ENCODE measurements at regions not wholly inside any gene's neighbourhood (a gene's known extent, or its start where the extent isn't known, plus 50 kb on each side); places are given as distances from the start of the nearest gene placed in this dataset.

- DNase-seq = no peak
- Histone ChIP-seq H3K9me3 (no peaks in the 10 kb centered on the region), H3K36me3 (no peaks in the 10 kb centered on the region), H3K27me3 (peaks cover 18 to 25% (median 23%) of the 10 kb centered on the region in 3 donors), H3K4me3 (no peak overlapping the region), H3K4me1 (no peaks in the 10 kb centered on the region), H3K27ac (no peak overlapping the region)
- in situ Hi-C loops (cut with MboI; ENCODE audit: low sequenced_read_pairs in 4 of 4) = no loop called here
- no peak for TF ChIP-seq POLR2A (IDR thresholded peaks at IDR 0.05)
- TF ChIP-seq, protein P1, sequence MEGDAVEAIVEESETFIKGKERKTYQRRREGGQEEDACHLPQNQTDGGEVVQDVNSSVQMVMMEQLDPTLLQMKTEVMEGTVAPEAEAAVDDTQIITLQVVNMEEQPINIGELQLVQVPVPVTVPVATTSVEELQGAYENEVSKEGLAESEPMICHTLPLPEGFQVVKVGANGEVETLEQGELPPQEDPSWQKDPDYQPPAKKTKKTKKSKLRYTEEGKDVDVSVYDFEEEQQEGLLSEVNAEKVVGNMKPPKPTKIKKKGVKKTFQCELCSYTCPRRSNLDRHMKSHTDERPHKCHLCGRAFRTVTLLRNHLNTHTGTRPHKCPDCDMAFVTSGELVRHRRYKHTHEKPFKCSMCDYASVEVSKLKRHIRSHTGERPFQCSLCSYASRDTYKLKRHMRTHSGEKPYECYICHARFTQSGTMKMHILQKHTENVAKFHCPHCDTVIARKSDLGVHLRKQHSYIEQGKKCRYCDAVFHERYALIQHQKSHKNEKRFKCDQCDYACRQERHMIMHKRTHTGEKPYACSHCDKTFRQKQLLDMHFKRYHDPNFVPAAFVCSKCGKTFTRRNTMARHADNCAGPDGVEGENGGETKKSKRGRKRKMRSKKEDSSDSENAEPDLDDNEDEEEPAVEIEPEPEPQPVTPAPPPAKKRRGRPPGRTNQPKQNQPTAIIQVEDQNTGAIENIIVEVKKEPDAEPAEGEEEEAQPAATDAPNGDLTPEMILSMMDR (IDR thresholded peaks at IDR 0.05 in 4 of 5, conservative IDR thresholded peaks at IDR 0.05 in 1 of 5) = no peak
- intact Hi-C loops (cut with DNase I; ENCODE audit: low total_unique reads) = no loop called here
- no peak for ATAC-seq
Observed at GRCh38 chr2:8453904-8454302, 228.0 kb upstream of the ID2 start.

GRCh38 chr2:8454797-8455196, 227.1 kb upstream of the ID2 start:
- DNase-seq = no peak
- Histone ChIP-seq H3K27me3 (peaks cover 18 to 25% (median 23%) of the 10 kb centered on the region in 3 donors), H3K4me3 (no peak overlapping the region), H3K36me3 (no peaks in the 10 kb centered on the region), H3K27ac (no peak overlapping the region), H3K9me3 (no peaks in the 10 kb centered on the region), H3K4me1 (no peaks in the 10 kb centered on the region)
- ATAC-seq = no peak
- TF ChIP-seq, protein P1 (IDR thresholded peaks at IDR 0.05 in 4 of 5, conservative IDR thresholded peaks at IDR 0.05 in 1 of 5) = no peak
- no peak for TF ChIP-seq POLR2A (IDR thresholded peaks at IDR 0.05)
- in situ Hi-C loops (cut with MboI; ENCODE audit: low sequenced_read_pairs in 4 of 4) (no loop called here), intact Hi-C loops (cut with DNase I; ENCODE audit: low total_unique reads) (no loop called here)

DNA sequence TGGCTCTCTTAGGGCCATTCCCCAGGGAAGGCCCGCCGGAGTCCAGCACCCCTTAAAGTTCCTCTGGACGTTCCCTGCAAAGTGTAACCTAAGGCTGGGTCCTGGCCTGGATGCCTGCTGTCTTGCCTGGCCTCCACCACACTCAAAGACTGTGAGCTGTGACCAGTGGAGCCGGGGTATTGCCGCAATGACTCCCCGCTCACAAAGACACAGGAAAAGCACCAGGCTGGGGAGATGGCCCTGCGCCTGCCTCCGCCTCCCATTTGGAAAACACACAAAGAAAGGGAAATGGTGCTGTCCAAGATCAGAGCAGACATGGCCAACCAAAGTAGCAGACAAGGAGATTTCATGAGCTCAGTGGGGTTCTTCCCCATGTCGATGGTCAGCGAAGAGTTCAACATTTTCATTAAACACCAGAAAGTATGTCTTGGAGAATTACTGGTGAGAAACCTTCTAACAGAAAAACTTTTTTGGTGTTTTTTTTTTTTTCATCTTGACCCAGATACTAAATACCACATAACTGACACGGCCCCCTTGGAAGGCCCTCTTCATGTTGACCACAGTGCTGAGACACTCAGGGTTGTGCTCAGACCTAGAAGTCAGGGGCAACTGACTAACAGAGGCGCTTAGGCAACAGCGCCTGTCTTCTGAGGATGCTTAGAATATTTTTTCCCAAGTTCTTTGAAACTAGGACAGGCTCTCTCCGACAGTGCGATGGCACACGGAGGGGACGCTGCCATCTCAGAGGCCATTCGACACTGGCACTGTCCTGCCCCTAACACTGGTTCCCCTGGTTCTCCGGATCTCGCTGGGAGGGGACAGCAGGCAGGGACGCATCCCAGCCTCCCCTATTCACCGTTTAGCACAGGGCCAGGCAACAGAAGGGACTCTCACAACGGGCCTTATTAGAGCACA, 226.4 kb upstream of the ID2 start:
- intact Hi-C loops (cut with DNase I; ENCODE audit: low total_unique reads) = no loop called here
- Histone ChIP-seq H3K27me3 (peaks cover 18 to 25% (median 23%) of the 10 kb centered on the region in 3 donors), H3K4me1 (no peaks in the 10 kb centered on the region), H3K27ac (no peak overlapping the region), H3K4me3 (no peak overlapping the region), H3K9me3 (no peaks in the 10 kb centered on the region), H3K36me3 (no peaks in the 10 kb centered on the region)
- ATAC-seq = no peak
- in situ Hi-C loops (cut with MboI; ENCODE audit: low sequenced_read_pairs in 4 of 4) = no loop called here
- TF ChIP-seq, protein P1 (IDR thresholded peaks at IDR 0.05 in 4 of 5, conservative IDR thresholded peaks at IDR 0.05 in 1 of 5) = no peak
- TF ChIP-seq POLR2A (IDR thresholded peaks at IDR 0.05) = no peak
- no peak for DNase-seq

DNA sequence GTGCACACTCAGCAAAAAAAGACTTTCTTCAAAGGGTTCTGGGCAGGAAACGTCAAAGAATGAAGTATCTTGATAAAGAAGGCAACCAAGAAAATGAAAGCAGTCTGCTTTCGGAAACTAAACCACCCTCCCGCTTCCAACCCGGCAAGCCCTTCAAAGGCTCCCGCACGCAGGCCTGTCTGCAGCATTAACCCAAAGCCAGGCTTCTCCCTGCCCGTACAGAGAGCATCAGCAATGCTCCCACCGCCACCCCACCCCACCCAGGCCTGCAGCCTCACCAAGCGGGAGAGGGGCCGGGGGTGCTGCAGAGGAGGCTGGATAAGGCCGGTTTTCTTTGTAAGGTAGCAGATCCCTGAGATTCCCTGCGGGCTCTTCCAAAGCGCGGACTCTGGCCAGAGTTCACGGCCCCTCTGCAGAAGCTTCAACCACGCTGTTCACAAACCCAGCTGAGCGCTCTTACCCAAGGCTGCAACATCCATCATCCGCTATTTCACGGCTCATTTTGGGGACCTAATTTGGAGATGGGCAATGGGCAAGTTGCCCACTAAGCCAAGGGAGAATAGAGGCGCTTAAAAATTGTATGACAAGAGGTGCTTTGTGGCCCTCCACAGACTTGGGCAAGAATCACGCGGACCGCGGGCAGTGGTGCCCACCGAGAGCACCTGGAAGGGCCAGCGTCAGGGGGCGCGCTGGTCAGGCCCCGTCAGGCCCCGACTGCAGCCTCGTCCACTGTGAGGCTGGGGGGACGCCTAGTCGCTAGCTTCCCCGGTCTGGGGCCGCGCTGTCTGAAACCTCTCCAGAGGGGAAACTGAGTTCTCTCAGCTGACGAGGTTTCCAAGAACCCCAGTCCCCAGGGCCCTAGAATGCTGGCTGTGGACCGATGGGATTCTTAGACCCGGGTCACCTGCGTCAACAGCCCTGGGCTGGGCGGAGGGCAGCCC, 225.4 kb upstream of the ID2 start:
- H3K4me1 ChIP-seq = no peaks in the 10 kb centered on the region
- ATAC-seq (no peak), DNase-seq (no peak)
- no peaks in the 10 kb centered on the region for H3K36me3 ChIP-seq
- intact Hi-C loops (cut with DNase I; ENCODE audit: low total_unique reads) = no loop called here
- in situ Hi-C loops (cut with MboI; ENCODE audit: low sequenced_read_pairs in 4 of 4) = no loop called here
- H3K27ac ChIP-seq = no peak overlapping the region
- no peaks in the 10 kb centered on the region for H3K9me3 ChIP-seq
- peaks cover 18 to 25% (median 23%) of the 10 kb centered on the region in 3 donors for H3K27me3 ChIP-seq
- H3K4me3 ChIP-seq = no peak overlapping the region
- TF ChIP-seq, protein P1 (IDR thresholded peaks at IDR 0.05 in 4 of 5, conservative IDR thresholded peaks at IDR 0.05 in 1 of 5) = no peak
- no peak for TF ChIP-seq POLR2A (IDR thresholded peaks at IDR 0.05)
